ENCODE measurements at regions not wholly inside any gene's neighbourhood (a gene's known extent, or its start where the extent isn't known, plus 50 kb on each side); places are given as distances from the start of the nearest gene placed in this dataset.

- Histone ChIP-seq H3K4me3 (ENCODE audit: low read length) (no peak overlapping the region), H3K9me3 (ENCODE audit: control insufficient read depth, insufficient read depth, low read length) (no peaks in the 10 kb centered on the region), H3K36me3 (ENCODE audit: control insufficient read depth, insufficient read depth, low read length) (no peaks in the 10 kb centered on the region), H3K27me3 (ENCODE audit: control insufficient read depth, insufficient read depth, low read length) (no peaks in the 10 kb centered on the region), H3K27ac (ENCODE audit: low read length) (no peak overlapping the region), H3K4me1 (ENCODE audit: control insufficient read depth, insufficient read depth, low read length) (no peaks in the 10 kb centered on the region)
- Mint-ChIP-seq H3K9me3 (no peaks in the 10 kb centered on the region), H3K4me3 (no peak overlapping the region), H3K4me1 (no peaks in the 10 kb centered on the region), H3K27me3 (ENCODE audit: low read depth in 2 of 2) (peaks cover 9 to 17% of the 10 kb centered on the region in 2 donors), H3K27ac (no peak overlapping the region), H3K36me3 (no peaks in the 10 kb centered on the region)
- DNase-seq (no peak), ATAC-seq (no peak)
- intact Hi-C loops (cut with micrococcal nuclease), result no loop called here
- TF ChIP-seq, protein P1, sequence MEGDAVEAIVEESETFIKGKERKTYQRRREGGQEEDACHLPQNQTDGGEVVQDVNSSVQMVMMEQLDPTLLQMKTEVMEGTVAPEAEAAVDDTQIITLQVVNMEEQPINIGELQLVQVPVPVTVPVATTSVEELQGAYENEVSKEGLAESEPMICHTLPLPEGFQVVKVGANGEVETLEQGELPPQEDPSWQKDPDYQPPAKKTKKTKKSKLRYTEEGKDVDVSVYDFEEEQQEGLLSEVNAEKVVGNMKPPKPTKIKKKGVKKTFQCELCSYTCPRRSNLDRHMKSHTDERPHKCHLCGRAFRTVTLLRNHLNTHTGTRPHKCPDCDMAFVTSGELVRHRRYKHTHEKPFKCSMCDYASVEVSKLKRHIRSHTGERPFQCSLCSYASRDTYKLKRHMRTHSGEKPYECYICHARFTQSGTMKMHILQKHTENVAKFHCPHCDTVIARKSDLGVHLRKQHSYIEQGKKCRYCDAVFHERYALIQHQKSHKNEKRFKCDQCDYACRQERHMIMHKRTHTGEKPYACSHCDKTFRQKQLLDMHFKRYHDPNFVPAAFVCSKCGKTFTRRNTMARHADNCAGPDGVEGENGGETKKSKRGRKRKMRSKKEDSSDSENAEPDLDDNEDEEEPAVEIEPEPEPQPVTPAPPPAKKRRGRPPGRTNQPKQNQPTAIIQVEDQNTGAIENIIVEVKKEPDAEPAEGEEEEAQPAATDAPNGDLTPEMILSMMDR (IDR thresholded peaks at IDR 0.05), result no peak
- WGBS (ENCODE audit: insufficient coverage), result 86% methylated on average over 1 of the region's 1 CpG
Observed at GRCh38 chr2:167880415-167880814, 367.0 kb downstream of the STK39 start.

DNA sequence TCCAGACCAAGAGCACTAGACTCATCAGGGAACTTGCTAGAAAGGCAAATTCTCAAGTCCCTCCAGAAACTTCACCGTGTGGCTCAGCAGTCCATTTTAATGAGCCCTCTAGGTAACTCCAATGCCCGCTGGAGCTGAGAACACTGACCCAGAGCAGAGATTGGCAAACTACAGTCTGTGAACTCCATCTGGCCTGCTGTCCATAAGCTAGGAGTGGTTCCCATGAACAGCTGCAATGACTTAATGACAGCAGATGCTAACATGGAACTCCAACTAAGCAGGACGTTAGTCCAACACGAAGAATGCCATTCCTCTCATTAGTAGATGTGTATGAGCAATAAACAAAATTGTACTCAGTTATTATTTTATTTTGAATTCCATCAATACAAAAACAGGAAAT is 371.9 kb downstream of the STK39 start:
- no peaks in the 10 kb centered on the region for H3K36me3 ChIP-seq (ENCODE audit: control insufficient read depth, insufficient read depth, low read length)
- no peaks in the 10 kb centered on the region for H3K27me3 ChIP-seq (ENCODE audit: control insufficient read depth, insufficient read depth, low read length)
- no peak overlapping the region for H3K4me3 ChIP-seq (ENCODE audit: low read length)
- Mint-ChIP-seq H3K36me3 (no peaks in the 10 kb centered on the region), H3K27ac (no peak overlapping the region), H3K4me3 (no peak overlapping the region), H3K4me1 (no peaks in the 10 kb centered on the region), H3K9me3 (no peaks in the 10 kb centered on the region), H3K27me3 (ENCODE audit: low read depth in 2 of 2) (no peaks in the 10 kb centered on the region)
- no peaks in the 10 kb centered on the region for H3K4me1 ChIP-seq (ENCODE audit: control insufficient read depth, insufficient read depth, low read length)
- ATAC-seq, result no peak
- WGBS (ENCODE audit: insufficient coverage), result 97% methylated on average over 2 of the region's 4 CpGs
- TF ChIP-seq, protein P1 (IDR thresholded peaks at IDR 0.05), result no peak
- no peak overlapping the region for H3K27ac ChIP-seq (ENCODE audit: low read length)
- no peaks in the 10 kb centered on the region for H3K9me3 ChIP-seq (ENCODE audit: control insufficient read depth, insufficient read depth, low read length)
- no peak for DNase-seq
- intact Hi-C loops (cut with micrococcal nuclease), result no loop called here

- Mint-ChIP-seq H3K27me3 (ENCODE audit: low read depth in 2 of 2) (no peaks in the 10 kb centered on the region), H3K36me3 (no peaks in the 10 kb centered on the region), H3K4me3 (no peak overlapping the region), H3K4me1 (no peaks in the 10 kb centered on the region), H3K9me3 (no peaks in the 10 kb centered on the region), H3K27ac (no peak overlapping the region)
- Histone ChIP-seq H3K36me3 (ENCODE audit: control insufficient read depth, insufficient read depth, low read length) (no peaks in the 10 kb centered on the region), H3K4me1 (ENCODE audit: control insufficient read depth, insufficient read depth, low read length) (no peaks in the 10 kb centered on the region), H3K27me3 (ENCODE audit: control insufficient read depth, insufficient read depth, low read length) (no peaks in the 10 kb centered on the region), H3K9me3 (ENCODE audit: control insufficient read depth, insufficient read depth, low read length) (no peaks in the 10 kb centered on the region), H3K27ac (ENCODE audit: low read length) (no peak overlapping the region), H3K4me3 (ENCODE audit: low read length) (no peak overlapping the region)
- WGBS (ENCODE audit: insufficient coverage), result 92% methylated on average over 4 of the region's 4 CpGs
- intact Hi-C loops (cut with micrococcal nuclease), result no loop called here
- ATAC-seq (no peak), DNase-seq (no peak)
- TF ChIP-seq, protein P1 (IDR thresholded peaks at IDR 0.05), result no peak
Observed at GRCh38 chr2:167874812-167875211, 372.6 kb downstream of the STK39 start.

GRCh38 chr2:167871286-167871685 is 376.1 kb downstream of the STK39 start:
- no peaks in the 10 kb centered on the region for H3K9me3 ChIP-seq (ENCODE audit: control insufficient read depth, insufficient read depth, low read length)
- H3K27me3 ChIP-seq (ENCODE audit: control insufficient read depth, insufficient read depth, low read length), result no peaks in the 10 kb centered on the region
- H3K4me1 ChIP-seq (ENCODE audit: control insufficient read depth, insufficient read depth, low read length), result no peaks in the 10 kb centered on the region
- H3K27ac Mint-ChIP-seq, result no peak overlapping the region
- H3K4me3 Mint-ChIP-seq, result no peak overlapping the region
- no peaks in the 10 kb centered on the region for H3K4me1 Mint-ChIP-seq
- TF ChIP-seq, protein P1 (IDR thresholded peaks at IDR 0.05), result no peak
- no peak for ATAC-seq
- H3K36me3 ChIP-seq (ENCODE audit: control insufficient read depth, insufficient read depth, low read length), result no peaks in the 10 kb centered on the region
- H3K36me3 Mint-ChIP-seq, result no peaks in the 10 kb centered on the region
- intact Hi-C loops (cut with micrococcal nuclease), result no loop called here
- DNase-seq, result no peak
- 93% methylated on average over 1 of the region's 2 CpGs for WGBS (ENCODE audit: insufficient coverage)
- no peak overlapping the region for H3K4me3 ChIP-seq (ENCODE audit: low read length)
- H3K27ac ChIP-seq (ENCODE audit: low read length), result no peak overlapping the region
- peaks cover 0 to 9% of the 10 kb centered on the region in 2 donors for H3K27me3 Mint-ChIP-seq (ENCODE audit: low read depth in 2 of 2)
- no peaks in the 10 kb centered on the region for H3K9me3 Mint-ChIP-seq
